ENCODE measurements at regions not wholly inside any gene's neighbourhood (a gene's known extent, or its start where the extent isn't known, plus 50 kb on each side); places are given as distances from the start of the nearest gene placed in this dataset.

DNA sequence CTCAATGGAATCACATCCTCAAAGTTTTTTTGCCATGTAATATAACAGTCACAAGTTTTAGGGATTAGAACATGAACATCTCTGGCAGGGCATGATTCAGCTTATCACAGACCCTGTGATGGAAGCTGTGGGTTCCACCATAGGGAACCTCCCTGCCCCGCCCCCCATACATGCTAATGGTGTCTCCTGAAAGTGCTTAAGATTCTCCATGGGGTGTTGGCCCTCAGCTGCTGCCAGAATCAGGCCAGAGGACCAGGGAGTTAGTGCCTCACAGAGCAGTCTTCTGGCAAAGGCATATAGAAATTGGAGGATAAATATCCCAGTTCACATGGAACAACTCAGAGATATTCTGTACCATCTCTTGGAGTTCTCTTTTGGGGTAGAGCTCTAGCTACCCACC, 119.4 kb downstream of the RAB11FIP2 start:
- Histone ChIP-seq H3K9ac (ENCODE audit: low read length in 3 of 3) (no peak overlapping the region), H3K9me3 (ENCODE audit: control insufficient read depth in 2 of 3, insufficient read depth in 1 of 3, low read length in 3 of 3) (no peaks in the 10 kb centered on the region), H3K27me3 (ENCODE audit: control insufficient read depth, insufficient read depth, low read length) (no peaks in the 10 kb centered on the region), H3K27ac (ENCODE audit: low read depth in 2 of 2, low read length in 2 of 2) (no peak overlapping the region), H3K4me1 (ENCODE audit: control insufficient read depth in 2 of 3, insufficient read depth in 2 of 3, low read depth in 1 of 3, low read length in 3 of 3) (no peaks in the 10 kb centered on the region), H3K36me3 (ENCODE audit: control insufficient read depth in 2 of 3, insufficient read depth in 3 of 3, low read length in 3 of 3) (no peaks in the 10 kb centered on the region), H3K4me3 (ENCODE audit: low read length in 3 of 3) (no peak overlapping the region)
- FAIRE-seq (no peak), DNase-seq (no peak)
- intact Hi-C loops (cut with DNase I), result no loop called here
- TF ChIP-seq, protein P1, sequence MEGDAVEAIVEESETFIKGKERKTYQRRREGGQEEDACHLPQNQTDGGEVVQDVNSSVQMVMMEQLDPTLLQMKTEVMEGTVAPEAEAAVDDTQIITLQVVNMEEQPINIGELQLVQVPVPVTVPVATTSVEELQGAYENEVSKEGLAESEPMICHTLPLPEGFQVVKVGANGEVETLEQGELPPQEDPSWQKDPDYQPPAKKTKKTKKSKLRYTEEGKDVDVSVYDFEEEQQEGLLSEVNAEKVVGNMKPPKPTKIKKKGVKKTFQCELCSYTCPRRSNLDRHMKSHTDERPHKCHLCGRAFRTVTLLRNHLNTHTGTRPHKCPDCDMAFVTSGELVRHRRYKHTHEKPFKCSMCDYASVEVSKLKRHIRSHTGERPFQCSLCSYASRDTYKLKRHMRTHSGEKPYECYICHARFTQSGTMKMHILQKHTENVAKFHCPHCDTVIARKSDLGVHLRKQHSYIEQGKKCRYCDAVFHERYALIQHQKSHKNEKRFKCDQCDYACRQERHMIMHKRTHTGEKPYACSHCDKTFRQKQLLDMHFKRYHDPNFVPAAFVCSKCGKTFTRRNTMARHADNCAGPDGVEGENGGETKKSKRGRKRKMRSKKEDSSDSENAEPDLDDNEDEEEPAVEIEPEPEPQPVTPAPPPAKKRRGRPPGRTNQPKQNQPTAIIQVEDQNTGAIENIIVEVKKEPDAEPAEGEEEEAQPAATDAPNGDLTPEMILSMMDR (IDR thresholded peaks at IDR 0.05; ENCODE audit: borderline replicate concordance, extremely low read depth, insufficient read depth), result no peak

DNA sequence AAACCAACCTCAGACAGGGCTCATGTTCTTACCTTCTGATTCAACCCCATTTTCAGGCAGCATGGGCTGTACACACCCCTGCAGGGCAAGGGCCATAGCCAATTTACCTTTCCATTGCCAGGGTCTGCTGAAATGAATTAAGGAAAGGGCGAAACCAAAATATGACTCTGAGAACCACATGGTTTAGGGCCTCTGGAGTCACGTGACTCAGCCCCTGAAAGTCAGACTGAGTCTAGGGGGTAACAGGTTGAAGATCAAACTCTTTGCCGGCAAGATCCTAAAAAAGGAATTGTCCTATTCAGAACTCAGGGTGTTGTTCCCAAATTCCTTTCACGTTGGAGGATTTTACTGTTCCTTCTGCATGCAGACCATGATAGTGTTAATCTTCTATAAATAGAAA, 118.9 kb downstream of the RAB11FIP2 start:
- H3K9ac ChIP-seq (ENCODE audit: low read length in 3 of 3), result no peak overlapping the region
- DNase-seq, result no peak
- H3K36me3 ChIP-seq (ENCODE audit: control insufficient read depth in 2 of 3, insufficient read depth in 3 of 3, low read length in 3 of 3), result no peaks in the 10 kb centered on the region
- FAIRE-seq, result no peak
- H3K4me3 ChIP-seq (ENCODE audit: low read length in 3 of 3), result no peak overlapping the region
- H3K4me1 ChIP-seq (ENCODE audit: control insufficient read depth in 2 of 3, insufficient read depth in 2 of 3, low read depth in 1 of 3, low read length in 3 of 3), result no peaks in the 10 kb centered on the region
- H3K9me3 ChIP-seq (ENCODE audit: control insufficient read depth in 2 of 3, insufficient read depth in 1 of 3, low read length in 3 of 3), result no peaks in the 10 kb centered on the region
- intact Hi-C loops (cut with DNase I), result no loop called here
- no peaks in the 10 kb centered on the region for H3K27me3 ChIP-seq (ENCODE audit: control insufficient read depth, insufficient read depth, low read length)
- TF ChIP-seq, protein P1 (IDR thresholded peaks at IDR 0.05; ENCODE audit: borderline replicate concordance, extremely low read depth, insufficient read depth), result no peak
- no peak overlapping the region for H3K27ac ChIP-seq (ENCODE audit: low read depth in 2 of 2, low read length in 2 of 2)

DNA sequence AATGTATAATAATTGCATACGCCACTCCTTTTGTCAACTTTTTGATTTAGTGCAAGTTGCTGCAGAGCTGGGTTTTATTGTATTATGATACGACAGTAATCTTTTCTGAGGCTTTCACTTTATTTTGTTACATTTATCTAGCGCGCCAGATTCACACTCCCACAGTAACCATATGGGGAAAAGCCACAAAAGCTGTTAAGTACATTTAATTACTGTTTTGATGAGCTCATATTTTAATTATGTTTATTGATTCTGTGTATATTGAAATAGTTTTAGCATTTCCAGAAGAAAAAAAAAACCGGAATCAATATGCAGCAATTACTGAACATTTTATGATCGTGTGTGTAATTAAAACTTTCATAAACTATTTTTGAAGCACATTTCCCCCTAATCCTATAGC, 118.5 kb downstream of the RAB11FIP2 start:
- intact Hi-C loops (cut with DNase I), result no loop called here
- TF ChIP-seq, protein P1 (IDR thresholded peaks at IDR 0.05; ENCODE audit: borderline replicate concordance, extremely low read depth, insufficient read depth), result no peak
- no peak overlapping the region for H3K27ac ChIP-seq (ENCODE audit: low read depth in 2 of 2, low read length in 2 of 2)
- no peak overlapping the region for H3K4me3 ChIP-seq (ENCODE audit: low read length in 3 of 3)
- no peak for FAIRE-seq
- H3K36me3 ChIP-seq (ENCODE audit: control insufficient read depth in 2 of 3, insufficient read depth in 3 of 3, low read length in 3 of 3), result no peaks in the 10 kb centered on the region
- H3K27me3 ChIP-seq (ENCODE audit: control insufficient read depth, insufficient read depth, low read length), result no peaks in the 10 kb centered on the region
- H3K4me1 ChIP-seq (ENCODE audit: control insufficient read depth in 2 of 3, insufficient read depth in 2 of 3, low read depth in 1 of 3, low read length in 3 of 3), result no peaks in the 10 kb centered on the region
- no peak overlapping the region for H3K9ac ChIP-seq (ENCODE audit: low read length in 3 of 3)
- H3K9me3 ChIP-seq (ENCODE audit: control insufficient read depth in 2 of 3, insufficient read depth in 1 of 3, low read length in 3 of 3), result no peaks in the 10 kb centered on the region
- DNase-seq, result no peak

DNA sequence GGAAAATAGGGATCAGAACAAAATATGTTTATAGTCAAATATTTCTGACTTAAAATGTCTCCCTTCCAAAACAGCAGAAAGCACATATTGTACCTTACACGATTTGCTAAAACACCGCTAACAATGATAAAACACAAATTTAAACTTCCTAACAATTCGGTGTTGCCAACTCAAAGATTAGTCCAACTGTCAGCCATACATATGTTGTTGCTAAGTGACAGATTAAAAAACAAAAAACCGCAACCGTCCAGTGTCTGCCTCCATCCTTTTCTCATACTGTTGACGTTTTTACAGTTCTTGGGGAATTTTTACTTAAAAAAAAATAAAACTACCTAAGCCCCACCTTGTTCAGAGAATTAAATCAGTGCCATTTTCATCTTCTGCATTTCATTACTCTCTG, 118.0 kb downstream of the RAB11FIP2 start:
- Histone ChIP-seq H3K36me3 (ENCODE audit: control insufficient read depth in 2 of 3, insufficient read depth in 3 of 3, low read length in 3 of 3) (no peaks in the 10 kb centered on the region), H3K9me3 (ENCODE audit: control insufficient read depth in 2 of 3, insufficient read depth in 1 of 3, low read length in 3 of 3) (no peaks in the 10 kb centered on the region), H3K9ac (ENCODE audit: low read length in 3 of 3) (no peak overlapping the region), H3K4me3 (ENCODE audit: low read length in 3 of 3) (no peak overlapping the region), H3K4me1 (ENCODE audit: control insufficient read depth in 2 of 3, insufficient read depth in 2 of 3, low read depth in 1 of 3, low read length in 3 of 3) (no peaks in the 10 kb centered on the region), H3K27me3 (ENCODE audit: control insufficient read depth, insufficient read depth, low read length) (no peaks in the 10 kb centered on the region), H3K27ac (ENCODE audit: low read depth in 2 of 2, low read length in 2 of 2) (no peak overlapping the region)
- DNase-seq (no peak), FAIRE-seq (no peak)
- TF ChIP-seq, protein P1 (IDR thresholded peaks at IDR 0.05; ENCODE audit: borderline replicate concordance, extremely low read depth, insufficient read depth), result no peak
- intact Hi-C loops (cut with DNase I), result no loop called here
